C4-2B (cell line): ENCODE measurements at regions not wholly inside any gene's neighbourhood (a gene's known extent, or its start where the extent isn't known, plus 50 kb on each side); places are given as distances from the start of the nearest gene placed in this dataset.
"Not testable (repeated sequence)": the region's sequence is repeated elsewhere in the genome, so short reads cannot be mapped to it uniquely, and the experiment has no call there.

Source experiments
- H3K27ac ChIP-seq: fragments of 450-650 bp; 2 replicates; pipeline ENCODE4 v1.5.1; 2017
- ZFX ChIP-seq: fragments of 450-650 bp; IDR thresholded peaks from 2 replicates; pipeline ENCODE4 v1.6.1; 2017
- TF ChIP-seq, protein P1 (sequence below): fragments of 450-650 bp; conservative IDR thresholded peaks from 2 replicates; pipeline ENCODE4 v1.5.1; 2017; ENCODE audit warnings: mild to moderate bottlenecking

- TF ChIP-seq, protein P1, sequence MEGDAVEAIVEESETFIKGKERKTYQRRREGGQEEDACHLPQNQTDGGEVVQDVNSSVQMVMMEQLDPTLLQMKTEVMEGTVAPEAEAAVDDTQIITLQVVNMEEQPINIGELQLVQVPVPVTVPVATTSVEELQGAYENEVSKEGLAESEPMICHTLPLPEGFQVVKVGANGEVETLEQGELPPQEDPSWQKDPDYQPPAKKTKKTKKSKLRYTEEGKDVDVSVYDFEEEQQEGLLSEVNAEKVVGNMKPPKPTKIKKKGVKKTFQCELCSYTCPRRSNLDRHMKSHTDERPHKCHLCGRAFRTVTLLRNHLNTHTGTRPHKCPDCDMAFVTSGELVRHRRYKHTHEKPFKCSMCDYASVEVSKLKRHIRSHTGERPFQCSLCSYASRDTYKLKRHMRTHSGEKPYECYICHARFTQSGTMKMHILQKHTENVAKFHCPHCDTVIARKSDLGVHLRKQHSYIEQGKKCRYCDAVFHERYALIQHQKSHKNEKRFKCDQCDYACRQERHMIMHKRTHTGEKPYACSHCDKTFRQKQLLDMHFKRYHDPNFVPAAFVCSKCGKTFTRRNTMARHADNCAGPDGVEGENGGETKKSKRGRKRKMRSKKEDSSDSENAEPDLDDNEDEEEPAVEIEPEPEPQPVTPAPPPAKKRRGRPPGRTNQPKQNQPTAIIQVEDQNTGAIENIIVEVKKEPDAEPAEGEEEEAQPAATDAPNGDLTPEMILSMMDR: no peak
- TF ChIP-seq ZFX: no peak
- H3K27ac ChIP-seq: no peak overlapping the region
These were observed 581.6 kb downstream of the CETN3 start for GRCh38 chr5:89827960-89828359.

DNA sequence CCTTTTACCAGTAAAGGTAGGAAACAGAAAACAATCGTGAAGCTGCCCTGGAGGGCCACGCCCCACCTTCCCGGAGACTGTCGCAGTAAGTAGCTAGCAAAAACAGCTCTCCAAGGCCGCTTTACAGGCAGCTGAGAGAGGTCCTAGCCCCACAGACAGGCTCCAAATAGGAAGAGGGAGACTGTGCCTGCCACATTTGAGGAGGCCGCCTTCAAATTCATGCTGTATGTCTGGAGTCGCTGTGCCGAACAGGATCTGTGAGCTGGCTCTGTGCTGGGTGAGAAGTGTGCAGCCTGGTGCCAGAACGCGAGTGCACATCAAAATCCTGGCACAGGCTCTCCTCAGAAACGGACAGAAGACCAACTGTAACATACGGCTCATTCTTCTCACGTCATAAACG lies 582.2 kb downstream of the CETN3 start:
- no peak for TF ChIP-seq ZFX
- TF ChIP-seq, protein P1: no peak
- no peak overlapping the region for H3K27ac ChIP-seq

DNA sequence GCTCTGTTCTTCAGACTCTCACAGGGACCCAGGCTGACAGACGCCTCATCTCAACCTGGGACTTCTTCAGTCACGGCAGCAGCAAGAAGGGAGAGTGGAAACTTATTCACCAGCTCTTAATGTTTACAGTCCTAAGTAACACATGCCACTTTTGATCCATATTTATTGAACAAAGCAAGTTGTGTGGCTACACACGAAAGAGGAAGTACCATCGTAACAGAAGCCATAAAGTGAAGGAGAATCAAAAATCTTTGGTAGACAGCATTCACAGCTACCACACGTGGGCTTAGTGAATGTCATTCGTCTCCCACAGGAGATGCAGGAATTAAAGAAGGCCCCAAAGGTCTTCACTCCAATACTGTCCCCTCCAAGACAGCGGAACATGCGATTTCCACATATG lies 582.6 kb downstream of the CETN3 start:
- H3K27ac ChIP-seq: no peak overlapping the region
- TF ChIP-seq, protein P1: no peak
- no peak for TF ChIP-seq ZFX

GRCh38 chr5:89823046-89823445 lies 586.5 kb downstream of the CETN3 start:
- no peak for TF ChIP-seq ZFX
- TF ChIP-seq, protein P1: no peak
- no peak overlapping the region for H3K27ac ChIP-seq

GRCh38 chr5:89817841-89818240 lies 591.7 kb downstream of the CETN3 start:
- no peak overlapping the region for H3K27ac ChIP-seq
- no peak for TF ChIP-seq ZFX
- TF ChIP-seq, protein P1: no peak

- no peak for TF ChIP-seq ZFX
These were observed 593.5 kb downstream of the CETN3 start for GRCh38 chr5:89816038-89816437.

GRCh38 chr5:89800735-89801134 lies 608.8 kb downstream of the CETN3 start:
- not testable (repeated sequence) for H3K27ac ChIP-seq

More at GRCh38 chr5:89816038-89816437, 593.5 kb downstream of the CETN3 start:
- no peak overlapping the region for H3K27ac ChIP-seq

- H3K27ac ChIP-seq: not testable (repeated sequence)
These were observed 615.1 kb downstream of the CETN3 start for GRCh38 chr5:89794504-89794903.

- H3K27ac ChIP-seq: not testable (repeated sequence)
These were observed 629.8 kb downstream of the CETN3 start for GRCh38 chr5:89779734-89780133.

DNA sequence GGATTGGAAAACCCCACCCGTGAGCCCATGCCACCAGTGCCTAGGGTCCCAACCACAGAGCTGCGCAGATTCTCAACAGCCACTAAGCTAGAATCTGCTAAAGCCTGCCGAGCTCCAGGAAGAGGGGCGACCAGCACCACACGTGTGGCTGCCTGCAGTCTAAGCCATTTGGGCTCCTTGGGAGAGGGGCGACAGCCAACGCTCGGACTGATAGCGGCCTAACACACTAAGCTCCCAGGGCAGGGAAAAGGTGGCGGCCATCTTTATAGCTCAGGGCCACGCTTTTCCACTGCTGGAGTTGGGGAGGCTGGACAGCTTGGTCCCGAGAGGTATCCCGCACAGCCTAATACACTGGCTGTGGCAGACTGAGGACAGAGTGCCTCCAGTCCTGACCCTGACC lies 631.8 kb downstream of the CETN3 start:
- H3K27ac ChIP-seq: no peak overlapping the region
- TF ChIP-seq ZFX: no peak
- TF ChIP-seq, protein P1: no peak
